H9 (cell line): ENCODE measurements at regions not wholly inside any gene's neighbourhood (a gene's known extent, or its start where the extent isn't known, plus 50 kb on each side); places are given as distances from the start of the nearest gene placed in this dataset.

ENCODE experiments used
- DNase-seq: peaks from one replicate; pipeline ENCODE4 v3.0.0-alpha.2; 2017
- H2AFZ ChIP-seq: one replicate; pipeline ENCODE4 v1.6.1; 2013; ENCODE audit warnings: mild to moderate bottlenecking, low read length, control low read depth, moderate library complexity
- H2AK5ac ChIP-seq: 2 replicates; pipeline ENCODE4 v1.6.1; 2013; ENCODE audit warnings: low read length, control low read depth, mixed read lengths; ENCODE audit not compliant: insufficient read length
- H2BK120ac ChIP-seq: one replicate; pipeline ENCODE4 v1.6.1; 2013; ENCODE audit warnings: low read depth, mild to moderate bottlenecking, low read length, control low read depth, inconsistent platforms; ENCODE audit not compliant: poor library complexity, severe bottlenecking
- H2BK12ac ChIP-seq: 2 replicates; pipeline ENCODE4 v1.6.1; 2013; ENCODE audit warnings: low read length, control low read depth, mixed read lengths, low read depth; ENCODE audit not compliant: insufficient read length
- H2BK15ac ChIP-seq: 2 replicates; pipeline ENCODE4 v1.6.1; 2013; ENCODE audit warnings: low read depth, low read length, control low read depth
- H2BK20ac ChIP-seq: one replicate; pipeline ENCODE4 v1.6.1; 2013; ENCODE audit warnings: low read depth, mild to moderate bottlenecking, low read length, control low read depth, inconsistent platforms; ENCODE audit not compliant: poor library complexity, severe bottlenecking
- H2BK5ac ChIP-seq: 2 replicates; pipeline ENCODE4 v1.6.1; 2013; ENCODE audit warnings: low read length, control low read depth, mixed read lengths; ENCODE audit not compliant: insufficient read length
- H3K14ac ChIP-seq: 2 replicates; pipeline ENCODE4 v1.6.1; 2013; ENCODE audit warnings: low read length, control low read depth; ENCODE audit not compliant: insufficient read depth
- H3K18ac ChIP-seq: 2 replicates; pipeline ENCODE4 v1.6.1; 2013; ENCODE audit warnings: low read depth, mild to moderate bottlenecking, mixed read lengths, low read length, control low read depth; ENCODE audit not compliant: insufficient read length
- H3K23ac ChIP-seq: 2 replicates; pipeline ENCODE4 v1.6.1; 2013; ENCODE audit warnings: low read length, control low read depth, mixed read lengths, low read depth; ENCODE audit not compliant: insufficient read length
- H3K23me2 ChIP-seq: 2 replicates; pipeline ENCODE4 v1.6.1; 2013; ENCODE audit warnings: low read depth, mild to moderate bottlenecking, mixed read lengths, low read length, control low read depth; ENCODE audit not compliant: insufficient read length, poor library complexity, severe bottlenecking
- H3K27ac ChIP-seq: 2 replicates; pipeline ENCODE4 v1.5.1; 2013; ENCODE audit warnings: low read length, control low read depth, mixed read lengths, low read depth; ENCODE audit not compliant: insufficient read length
- H3K27me3 ChIP-seq: 2 replicates; pipeline ENCODE4 v1.6.1; 2013; ENCODE audit warnings: low read length, control low read depth, inconsistent platforms; ENCODE audit not compliant: insufficient read depth
- H3K4ac ChIP-seq: 2 replicates; pipeline ENCODE4 v1.6.1; 2013; ENCODE audit warnings: low read depth, mild to moderate bottlenecking, control low read depth, inconsistent platforms, low read length, moderate library complexity
- H3K4me1 ChIP-seq: 2 replicates; pipeline ENCODE4 v1.6.1; 2013; ENCODE audit warnings: low read length, control low read depth, inconsistent platforms; ENCODE audit not compliant: insufficient read depth
- H3K4me2 ChIP-seq: 2 replicates; pipeline ENCODE4 v1.6.1; 2013; ENCODE audit warnings: low read length, control low read depth, mixed read lengths; ENCODE audit not compliant: insufficient read length, insufficient read depth
- H3K56ac ChIP-seq: 2 replicates; pipeline ENCODE4 v1.6.1; 2013; ENCODE audit warnings: low read depth, mild to moderate bottlenecking, mixed read lengths, low read length, control low read depth; ENCODE audit not compliant: insufficient read length
- H3K79me1 ChIP-seq: 2 replicates; pipeline ENCODE4 v1.6.1; 2013; ENCODE audit warnings: low read depth, mild to moderate bottlenecking, moderate library complexity, low read length, control low read depth, inconsistent platforms; ENCODE audit not compliant: insufficient read depth, poor library complexity, severe bottlenecking
- H3K79me2 ChIP-seq: 2 replicates; pipeline ENCODE4 v1.6.1; 2013; ENCODE audit warnings: low read length, control low read depth, inconsistent platforms; ENCODE audit not compliant: insufficient read depth
- H3K9ac ChIP-seq: 2 replicates; pipeline ENCODE4 v1.6.1; 2013; ENCODE audit warnings: low read length, control low read depth, mixed read lengths; ENCODE audit not compliant: insufficient read length; ENCODE audit errors: extremely low read depth
- H3K9me3 ChIP-seq: one replicate; pipeline ENCODE4 v1.6.1; 2013; ENCODE audit warnings: low read depth, low read length, inconsistent platforms; ENCODE audit not compliant: control insufficient read depth
- H3T11ph ChIP-seq: one replicate; pipeline ENCODE4 v1.6.1; 2013; ENCODE audit warnings: mild to moderate bottlenecking, low read length, control low read depth, inconsistent platforms
- H4K20me1 ChIP-seq: one replicate; pipeline ENCODE4 v1.6.1; 2013; ENCODE audit not compliant: control insufficient read depth, insufficient read length, insufficient read depth
- H4K5ac ChIP-seq: 2 replicates; pipeline ENCODE4 v1.6.1; 2013; ENCODE audit warnings: low read depth, mild to moderate bottlenecking, mixed read lengths, low read length, control low read depth; ENCODE audit not compliant: insufficient read length
- H4K8ac ChIP-seq: replicated peaks from 2 replicates; pipeline ENCODE4 v1.6.1; 2013; ENCODE audit warnings: low read length, control low read depth, mixed read lengths, low read depth; ENCODE audit not compliant: insufficient read length
- H4K91ac ChIP-seq: 2 replicates; pipeline ENCODE4 v1.6.1; 2013; ENCODE audit warnings: low read depth, mild to moderate bottlenecking, moderate library complexity, mixed read lengths, low read length, control low read depth; ENCODE audit not compliant: insufficient read length
- H3K27ac Mint-ChIP-seq, 3 experiments: 2 replicates in 2 of 3; 3 replicates in 1 of 3; pipeline ENCODE4 v1.8.0; 2020 to 2021; ENCODE audit warnings: mixed read lengths in 3 of 3, mild to moderate bottlenecking in 1 of 3, moderate library complexity in 1 of 3
- H3K27me3 Mint-ChIP-seq: 2 replicates; pipeline ENCODE4 v1.8.0; 2021; ENCODE audit warnings: low read depth, mild to moderate bottlenecking, moderate library complexity, mixed read lengths
- H3K36me3 Mint-ChIP-seq, 3 experiments: 2 replicates in 2 of 3; 3 replicates in 1 of 3; pipeline ENCODE4 v1.8.0; 2020 to 2021; ENCODE audit warnings: low read depth in 3 of 3, mixed read lengths in 3 of 3; ENCODE audit not compliant: insufficient read depth in 1 of 3
- H3K4me1 Mint-ChIP-seq, 2 experiments: 2 replicates each; pipeline ENCODE4 v1.8.0; 2020; ENCODE audit warnings: mixed read lengths in 2 of 2
- H3K4me3 Mint-ChIP-seq, 2 experiments: 2 replicates in 1 of 2; 3 replicates in 1 of 2; pipeline ENCODE4 v1.8.0; 2020 to 2021; ENCODE audit warnings: mild to moderate bottlenecking in 2 of 2, mixed read lengths in 2 of 2, moderate library complexity in 1 of 2
- H3K9me3 Mint-ChIP-seq, 2 experiments: 2 replicates in 1 of 2; 3 replicates in 1 of 2; pipeline ENCODE4 v1.8.0; 2020; ENCODE audit warnings: mild to moderate bottlenecking in 2 of 2, mixed read lengths in 2 of 2, moderate library complexity in 1 of 2
- CTCF ChIP-seq: fragments of 200-600 bp; sonication (generic); conservative IDR thresholded peaks from 3 replicates; pipeline ENCODE4 v1.8.0; 2021; ENCODE audit warnings: antibody characterized with exemption, mild to moderate bottlenecking
- WGBS: extraction: QIAGEN DNeasy Blood & Tissue Kit; methylation state at CpG from one replicate; pipeline ENCODE4 v1.1.7; 2013; ENCODE audit warnings: missing lambda C conversion rate, low lambda C conversion rate, mixed read lengths; ENCODE audit not compliant: insufficient read length; ENCODE audit errors: extremely low coverage; 5-methylcytosine and 5-hydroxymethylcytosine counted together

GRCh38 chr6:76703786-76704185 is 631.3 kb upstream of the IMPG1 start:
- Histone ChIP-seq H2BK5ac (no peak overlapping the region), H3K4me1 (no peaks in the 10 kb centered on the region; the same call in 1 of the 2 replicates), H3K18ac (no peak overlapping the region), H2BK15ac (no peak overlapping the region), H4K8ac (no peak overlapping the region), H3K79me1 (no peaks in the 10 kb centered on the region), H3K56ac (no peak overlapping the region), H2AFZ (no peak overlapping the region), H3K9me3 (no peaks in the 10 kb centered on the region), H3K27me3 (no peaks in the 10 kb centered on the region), H4K20me1 (no peaks in the 10 kb centered on the region), H4K91ac (no peak overlapping the region), H3K27ac (no peak overlapping the region), H3T11ph (no peak overlapping the region), H2BK20ac (no peak overlapping the region), H3K79me2 (no peaks in the 10 kb centered on the region), H4K5ac (no peak overlapping the region), H3K4me2 (no peak overlapping the region), H3K9ac (no peak overlapping the region), H2BK12ac (no peak overlapping the region), H2AK5ac (no peak overlapping the region), H3K23me2 (no peaks in the 10 kb centered on the region), H2BK120ac (no peak overlapping the region), H3K4ac (no peak overlapping the region), H3K14ac (no peak overlapping the region), H3K23ac (no peak overlapping the region)
- WGBS, result no CpG with 5 or more reads among the region's 1 CpG
- H3K36me3 Mint-ChIP-seq, result no peaks in the 10 kb centered on the region; a peak in 1 of 7 replicates
- no peak for TF ChIP-seq CTCF
- H3K27ac Mint-ChIP-seq, result no peak overlapping the region
- DNase-seq, result no peak
- peaks cover 10% of the 10 kb centered on the region for H3K27me3 Mint-ChIP-seq
- peaks cover 0 to 2% of the 10 kb centered on the region in 2 experiments; a peak in 1 of 4 replicates for H3K4me1 Mint-ChIP-seq
- H3K9me3 Mint-ChIP-seq, result no peaks in the 10 kb centered on the region
- no peak overlapping the region for H3K4me3 Mint-ChIP-seq
